ENCODE measurements at regions not wholly inside any gene's neighbourhood (a gene's known extent, or its start where the extent isn't known, plus 50 kb on each side); places are given as distances from the start of the nearest gene placed in this dataset.

DNA sequence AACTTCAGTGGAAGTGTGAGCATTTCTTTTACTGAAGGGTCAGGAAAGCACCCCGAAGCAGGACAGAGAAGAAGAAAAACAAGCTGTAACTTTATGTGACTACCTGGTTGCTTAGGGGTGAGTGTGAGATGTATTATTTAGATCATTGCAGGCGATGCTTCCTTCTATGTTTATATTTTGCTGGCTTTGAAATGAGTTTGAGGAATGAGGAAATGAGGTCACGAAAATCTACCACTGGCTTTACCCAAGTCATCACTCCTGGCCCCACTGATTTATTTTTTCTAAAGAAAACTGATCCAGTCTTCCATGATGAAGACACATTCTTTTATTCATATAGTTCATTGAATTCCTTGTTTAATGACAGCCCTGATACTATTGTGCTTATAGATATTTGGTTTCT lies 716.6 kb upstream of the FZD8 start:
- TF ChIP-seq, protein P1, sequence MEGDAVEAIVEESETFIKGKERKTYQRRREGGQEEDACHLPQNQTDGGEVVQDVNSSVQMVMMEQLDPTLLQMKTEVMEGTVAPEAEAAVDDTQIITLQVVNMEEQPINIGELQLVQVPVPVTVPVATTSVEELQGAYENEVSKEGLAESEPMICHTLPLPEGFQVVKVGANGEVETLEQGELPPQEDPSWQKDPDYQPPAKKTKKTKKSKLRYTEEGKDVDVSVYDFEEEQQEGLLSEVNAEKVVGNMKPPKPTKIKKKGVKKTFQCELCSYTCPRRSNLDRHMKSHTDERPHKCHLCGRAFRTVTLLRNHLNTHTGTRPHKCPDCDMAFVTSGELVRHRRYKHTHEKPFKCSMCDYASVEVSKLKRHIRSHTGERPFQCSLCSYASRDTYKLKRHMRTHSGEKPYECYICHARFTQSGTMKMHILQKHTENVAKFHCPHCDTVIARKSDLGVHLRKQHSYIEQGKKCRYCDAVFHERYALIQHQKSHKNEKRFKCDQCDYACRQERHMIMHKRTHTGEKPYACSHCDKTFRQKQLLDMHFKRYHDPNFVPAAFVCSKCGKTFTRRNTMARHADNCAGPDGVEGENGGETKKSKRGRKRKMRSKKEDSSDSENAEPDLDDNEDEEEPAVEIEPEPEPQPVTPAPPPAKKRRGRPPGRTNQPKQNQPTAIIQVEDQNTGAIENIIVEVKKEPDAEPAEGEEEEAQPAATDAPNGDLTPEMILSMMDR (IDR thresholded peaks at IDR 0.05; ENCODE audit: insufficient read depth, low read depth, low read length, missing control alignments), result no peak
- no peak overlapping the region for H3K4me3 ChIP-seq (ENCODE audit: low read depth, low read length)
- no peak for DNase-seq (ENCODE audit: low read depth)

DNA sequence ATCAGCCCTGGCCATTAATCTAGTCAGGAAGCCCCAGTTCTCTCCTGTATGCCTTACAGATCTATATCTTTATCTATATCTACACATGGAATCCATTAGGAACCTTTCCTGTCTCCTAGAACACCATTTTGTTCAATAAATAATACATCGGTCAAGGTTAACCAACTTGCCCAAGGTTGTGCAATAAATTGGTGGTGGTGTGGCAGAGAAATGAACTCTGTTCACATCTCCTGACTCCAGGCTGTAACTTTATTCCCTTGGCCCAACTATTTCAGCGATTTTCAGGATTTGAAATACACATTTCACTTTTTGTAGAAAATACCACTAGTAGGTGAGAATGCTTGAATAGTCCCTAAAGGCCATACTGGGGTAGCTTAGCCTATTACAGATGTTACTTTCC lies 712.5 kb upstream of the FZD8 start:
- DNase-seq (ENCODE audit: low read depth), result no peak

DNA sequence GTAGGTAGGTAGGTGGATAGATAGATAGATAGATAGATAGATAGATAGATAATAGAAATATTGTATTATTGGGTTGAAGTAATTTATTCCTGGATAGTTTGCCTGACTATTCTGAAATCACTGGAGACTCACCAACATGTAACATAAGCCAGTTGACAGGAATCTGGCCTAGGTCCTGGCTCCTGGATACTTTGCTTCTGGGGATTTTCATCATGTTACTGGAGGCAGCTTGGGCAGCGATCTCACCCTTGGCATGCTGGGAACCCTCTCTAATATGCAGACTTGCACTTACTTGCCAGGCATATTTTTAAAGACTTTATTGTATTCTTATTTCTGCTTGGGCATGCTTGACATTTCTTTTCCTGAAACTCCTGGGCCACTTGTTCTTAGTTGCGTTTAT lies 709.1 kb upstream of the FZD8 start:
- DNase-seq (ENCODE audit: low read depth), result no peak

More for the DNA sequence above, 712.5 kb upstream of the FZD8 start:
- TF ChIP-seq, protein P1 (IDR thresholded peaks at IDR 0.05; ENCODE audit: insufficient read depth, low read depth, low read length, missing control alignments), result no peak
- H3K4me3 ChIP-seq (ENCODE audit: low read depth, low read length), result no peak overlapping the region

DNA sequence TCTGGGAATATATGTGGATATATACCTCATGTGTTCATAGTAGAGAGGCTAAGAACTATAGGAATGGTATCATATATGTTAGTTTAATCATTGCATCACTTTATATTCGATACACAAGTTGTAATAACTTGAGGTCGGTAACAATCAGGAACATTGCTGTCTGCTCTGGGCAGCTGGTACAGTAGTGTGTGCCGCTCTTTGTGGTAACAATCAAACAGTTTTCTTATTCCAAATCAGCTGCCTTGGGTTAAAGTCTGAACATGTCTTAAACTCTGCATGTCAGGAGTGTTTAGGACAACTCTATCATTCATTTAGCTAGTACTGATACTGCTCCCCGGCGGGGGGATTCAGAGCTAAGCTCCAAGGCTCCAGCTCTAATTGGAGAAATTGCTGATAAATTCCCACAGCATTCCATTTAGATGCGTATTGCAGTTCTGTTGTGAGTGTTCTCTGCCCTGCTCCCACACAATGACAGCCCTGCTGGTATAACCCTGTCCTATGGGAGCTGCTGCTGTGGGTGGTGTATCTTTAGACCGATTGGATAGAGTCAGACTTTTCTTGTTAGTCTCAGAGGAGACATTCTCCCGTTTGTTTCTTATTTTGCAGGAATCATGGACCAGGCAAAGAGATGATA lies 707.5 kb upstream of the FZD8 start:
- TF ChIP-seq, protein P1 (IDR thresholded peaks at IDR 0.05; ENCODE audit: insufficient read depth, low read depth, low read length, missing control alignments), result no peak
- DNase-seq (ENCODE audit: low read depth), result no peak
- no peak overlapping the region for H3K4me3 ChIP-seq (ENCODE audit: low read depth, low read length)

More for the DNA sequence above, 709.1 kb upstream of the FZD8 start:
- H3K4me3 ChIP-seq (ENCODE audit: low read depth, low read length), result no peak overlapping the region
- TF ChIP-seq, protein P1 (IDR thresholded peaks at IDR 0.05; ENCODE audit: insufficient read depth, low read depth, low read length, missing control alignments), result no peak

DNA sequence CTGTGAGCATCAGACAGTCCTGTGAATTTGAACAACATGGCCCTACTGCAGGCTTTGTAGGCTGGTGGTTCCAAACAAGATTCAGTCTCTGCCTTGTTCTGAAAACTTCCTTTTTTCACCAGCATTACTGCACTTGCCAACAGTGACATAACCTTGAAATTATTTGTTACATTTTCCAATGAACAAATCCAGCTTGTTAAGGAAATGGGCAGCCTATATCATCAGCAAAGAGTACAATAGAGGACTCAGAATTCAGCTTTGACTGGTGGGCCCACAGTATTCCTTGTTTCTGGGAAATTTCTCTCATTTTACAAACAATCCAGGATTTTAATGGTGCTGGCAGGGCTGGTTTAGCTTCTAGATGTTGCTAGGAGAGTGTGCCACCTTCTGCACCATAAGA lies 703.7 kb upstream of the FZD8 start:
- TF ChIP-seq, protein P1 (IDR thresholded peaks at IDR 0.05; ENCODE audit: insufficient read depth, low read depth, low read length, missing control alignments), result no peak
- no peak overlapping the region for H3K4me3 ChIP-seq (ENCODE audit: low read depth, low read length)
- no peak for DNase-seq (ENCODE audit: low read depth)

DNA sequence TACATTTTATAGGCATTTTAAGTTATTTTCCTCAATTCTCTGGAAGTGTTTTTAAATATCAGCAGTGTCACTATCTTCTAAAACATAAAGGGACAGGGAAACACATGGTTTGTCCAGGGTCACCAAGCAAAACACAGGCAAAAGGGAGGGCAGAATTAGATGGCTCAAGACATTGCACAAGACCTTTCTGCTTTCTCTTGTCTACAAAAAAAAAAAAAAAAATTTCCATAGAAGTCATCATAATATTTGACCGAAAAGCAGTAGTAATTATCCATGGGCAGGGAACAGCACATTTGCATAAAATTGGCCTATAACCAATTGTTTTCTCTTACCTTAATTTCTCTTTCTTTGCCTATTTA lies 703.1 kb upstream of the FZD8 start:
- DNase-seq (ENCODE audit: low read depth), result no peak
- TF ChIP-seq, protein P1 (IDR thresholded peaks at IDR 0.05; ENCODE audit: insufficient read depth, low read depth, low read length, missing control alignments), result no peak
- H3K4me3 ChIP-seq (ENCODE audit: low read depth, low read length), result no peak overlapping the region
